T-helper 1 cell treated with Interleukin-12 subunit alpha and Interleukin-12 subunit beta and Interleukin-4 antibody, amounts not matched to agents 30 ng/mL and 1 ng/mL, for 36 hours (primary cell): ENCODE measurements at regions not wholly inside any gene's neighbourhood (a gene's known extent, or its start where the extent isn't known, plus 50 kb on each side); places are given as distances from the start of the nearest gene placed in this dataset.

Experiments used
- intact Hi-C: fragments of 100-400 bp; cut with micrococcal nuclease; formaldehyde crosslinking; loops from one replicate; pipeline ENCODE4 v1.15.1; 2024

GRCh38 chr16:86087011-86087895, 188.3 kb downstream of the IRF8 start:
- intact Hi-C loops = no loop called here

- intact Hi-C loops = no loop called here
Measured at GRCh38 chr16:86087896-86088230, 188.9 kb downstream of the IRF8 start.

GRCh38 chr16:86088287-86088686, 189.3 kb downstream of the IRF8 start:
- intact Hi-C loops = no loop called here

- intact Hi-C loops = no loop called here
Measured at GRCh38 chr16:86088816-86089215, 189.9 kb downstream of the IRF8 start.

- intact Hi-C loops = no loop called here
Measured at GRCh38 chr16:86089334-86089900, 190.5 kb downstream of the IRF8 start.

GRCh38 chr16:86089991-86090390, 191.0 kb downstream of the IRF8 start:
- intact Hi-C loops = no loop called here

GRCh38 chr16:86090461-86091170, 191.7 kb downstream of the IRF8 start:
- intact Hi-C loops = no loop called here

GRCh38 chr16:86091976-86092375, 193.0 kb downstream of the IRF8 start:
- intact Hi-C loops = no loop called here

GRCh38 chr16:86092586-86093480, 193.9 kb downstream of the IRF8 start:
- intact Hi-C loops = no loop called here

- intact Hi-C loops = no loop called here
Measured at GRCh38 chr16:86093801-86094750, 195.1 kb downstream of the IRF8 start.

- intact Hi-C loops = no loop called here
Measured at GRCh38 chr16:86095131-86095752, 196.3 kb downstream of the IRF8 start.

- intact Hi-C loops = no loop called here
Measured at GRCh38 chr16:86095906-86096485, 197.0 kb downstream of the IRF8 start.

- intact Hi-C loops = no loop called here
Measured at GRCh38 chr16:86096850-86097249, 197.9 kb downstream of the IRF8 start.

- intact Hi-C loops = no loop called here
Measured at GRCh38 chr16:86099326-86099725, 200.4 kb downstream of the IRF8 start.

- intact Hi-C loops = no loop called here
Measured at GRCh38 chr16:86100205-86101136, 201.5 kb downstream of the IRF8 start.

GRCh38 chr16:86101137-86101896, 202.4 kb downstream of the IRF8 start:
- intact Hi-C loops = no loop called here

GRCh38 chr16:86101897-86102157, 202.9 kb downstream of the IRF8 start:
- intact Hi-C loops = no loop called here

- intact Hi-C loops = no loop called here
Measured at GRCh38 chr16:86103320-86103719, 204.4 kb downstream of the IRF8 start.
